Calu3 (cell line): ENCODE measurements at regions not wholly inside any gene's neighbourhood (a gene's known extent, or its start where the extent isn't known, plus 50 kb on each side); places are given as distances from the start of the nearest gene placed in this dataset.

Source experiments
- BruUV-seq: library from RNA; stranded (reverse); fragments of 400-500 nt; replicated peaks from 2 replicates; lab custom pipeline; 2021; lab: Mats Ljungman, UMichigan
- CTCF ChIA-PET: fragments of 300-600 bp; sonication (Branson Sonifier 250); formaldehyde crosslinking; loops from one replicate; lab custom pipeline; 2022; ENCODE audit warnings: antibody characterized with exemption; lab: Charles Lee
- DNase-seq: peaks from one replicate; pipeline ENCODE4 v3.0.0; 2022
- H3K27ac Mint-ChIP-seq: one replicate; pipeline ENCODE4 v1.8.0; 2022; ENCODE audit warnings: mixed read lengths; ENCODE audit not compliant: unreplicated experiment
- H3K27me3 Mint-ChIP-seq: one replicate; pipeline ENCODE4 v1.8.0; 2022; ENCODE audit warnings: mixed read lengths; ENCODE audit not compliant: unreplicated experiment
- H3K36me3 Mint-ChIP-seq: one replicate; pipeline ENCODE4 v1.8.0; 2022; ENCODE audit warnings: mild to moderate bottlenecking, moderate library complexity, mixed read lengths; ENCODE audit not compliant: insufficient read depth, unreplicated experiment
- H3K4me1 Mint-ChIP-seq: one replicate; pipeline ENCODE4 v1.8.0; 2022; ENCODE audit warnings: mild to moderate bottlenecking, low read depth, mixed read lengths; ENCODE audit not compliant: unreplicated experiment
- H3K4me3 Mint-ChIP-seq: one replicate; pipeline ENCODE4 v1.8.0; 2022; ENCODE audit warnings: mild to moderate bottlenecking, low read depth, moderate library complexity, mixed read lengths; ENCODE audit not compliant: unreplicated experiment
- H3K9me3 Mint-ChIP-seq: one replicate; pipeline ENCODE4 v1.8.0; 2022; ENCODE audit warnings: low read depth, mixed read lengths; ENCODE audit not compliant: unreplicated experiment
- intact Hi-C: fragments of 100-400 bp; cut with micrococcal nuclease; formaldehyde crosslinking; loops from one replicate; pipeline ENCODE4 v1.10.0; 2022; ENCODE audit not compliant: unreplicated experiment
- TF ChIP-seq, protein P1 (sequence below): fragments of 200-600 bp; IDR thresholded peaks from one replicate; pipeline ENCODE4 v1.8.0; 2022; ENCODE audit warnings: antibody characterized with exemption; ENCODE audit not compliant: unreplicated experiment

- BruUV-seq = no TSS peak
- Mint-ChIP-seq H3K9me3 (peaks cover 27% of the 10 kb centered on the region), H3K27me3 (no peaks in the 10 kb centered on the region), H3K36me3 (no peaks in the 10 kb centered on the region), H3K4me1 (no peaks in the 10 kb centered on the region), H3K27ac (no peak overlapping the region), H3K4me3 (no peak overlapping the region)
- intact Hi-C loops = no loop called here
- CTCF ChIA-PET = no interaction called here
- no peak for DNase-seq
- TF ChIP-seq, protein P1, sequence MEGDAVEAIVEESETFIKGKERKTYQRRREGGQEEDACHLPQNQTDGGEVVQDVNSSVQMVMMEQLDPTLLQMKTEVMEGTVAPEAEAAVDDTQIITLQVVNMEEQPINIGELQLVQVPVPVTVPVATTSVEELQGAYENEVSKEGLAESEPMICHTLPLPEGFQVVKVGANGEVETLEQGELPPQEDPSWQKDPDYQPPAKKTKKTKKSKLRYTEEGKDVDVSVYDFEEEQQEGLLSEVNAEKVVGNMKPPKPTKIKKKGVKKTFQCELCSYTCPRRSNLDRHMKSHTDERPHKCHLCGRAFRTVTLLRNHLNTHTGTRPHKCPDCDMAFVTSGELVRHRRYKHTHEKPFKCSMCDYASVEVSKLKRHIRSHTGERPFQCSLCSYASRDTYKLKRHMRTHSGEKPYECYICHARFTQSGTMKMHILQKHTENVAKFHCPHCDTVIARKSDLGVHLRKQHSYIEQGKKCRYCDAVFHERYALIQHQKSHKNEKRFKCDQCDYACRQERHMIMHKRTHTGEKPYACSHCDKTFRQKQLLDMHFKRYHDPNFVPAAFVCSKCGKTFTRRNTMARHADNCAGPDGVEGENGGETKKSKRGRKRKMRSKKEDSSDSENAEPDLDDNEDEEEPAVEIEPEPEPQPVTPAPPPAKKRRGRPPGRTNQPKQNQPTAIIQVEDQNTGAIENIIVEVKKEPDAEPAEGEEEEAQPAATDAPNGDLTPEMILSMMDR = no peak
These were observed 141.5 kb downstream of the ZMAT3 start for GRCh38 chr3:178930116-178930515.

- Mint-ChIP-seq H3K27me3 (no peaks in the 10 kb centered on the region), H3K36me3 (no peaks in the 10 kb centered on the region), H3K4me1 (no peaks in the 10 kb centered on the region), H3K4me3 (no peak overlapping the region), H3K27ac (no peak overlapping the region), H3K9me3 (peaks cover 21% of the 10 kb centered on the region)
- CTCF ChIA-PET = no interaction called here
- TF ChIP-seq, protein P1 = no peak
- no TSS peak for BruUV-seq
- intact Hi-C loops = no loop called here
- no peak for DNase-seq
These were observed 155.4 kb downstream of the ZMAT3 start for GRCh38 chr3:178916223-178916622.

DNA sequence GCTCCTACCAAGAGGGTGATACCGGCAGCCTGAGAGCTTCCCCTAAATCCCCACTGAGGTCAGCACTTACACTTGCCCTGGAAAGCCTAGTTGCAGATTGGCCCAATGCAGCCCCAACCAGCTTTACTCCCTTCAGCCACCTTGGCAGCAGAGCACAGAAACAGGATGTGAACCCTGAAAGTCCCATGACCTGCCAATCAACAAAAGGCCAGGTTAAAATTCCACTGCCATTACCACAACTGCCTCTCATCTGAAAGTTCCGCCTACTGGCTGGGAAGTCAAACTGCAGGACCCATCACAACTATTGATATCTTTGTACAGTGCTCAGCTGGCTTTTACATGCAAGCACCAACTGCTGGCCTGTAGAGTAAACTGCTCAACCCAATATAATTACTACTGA is 156.2 kb downstream of the ZMAT3 start:
- BruUV-seq = no TSS peak

GRCh38 chr3:178907081-178907480 is 164.5 kb downstream of the ZMAT3 start:
- BruUV-seq = no TSS peak
- intact Hi-C loops = no loop called here
- Mint-ChIP-seq H3K27ac (no peak overlapping the region), H3K4me3 (no peak overlapping the region), H3K36me3 (no peaks in the 10 kb centered on the region), H3K9me3 (peaks cover 27% of the 10 kb centered on the region), H3K4me1 (no peaks in the 10 kb centered on the region), H3K27me3 (no peaks in the 10 kb centered on the region)
- TF ChIP-seq, protein P1 = no peak
- CTCF ChIA-PET = no interaction called here
- no peak for DNase-seq

More for the DNA sequence above, 156.2 kb downstream of the ZMAT3 start:
- Mint-ChIP-seq H3K36me3 (no peaks in the 10 kb centered on the region), H3K9me3 (peaks cover 21% of the 10 kb centered on the region), H3K4me1 (no peaks in the 10 kb centered on the region), H3K27me3 (no peaks in the 10 kb centered on the region), H3K4me3 (no peak overlapping the region), H3K27ac (no peak overlapping the region)
- intact Hi-C loops = no loop called here
- no peak for DNase-seq
- CTCF ChIA-PET = no interaction called here
- TF ChIP-seq, protein P1 = no peak
